H1 (cell line): ENCODE measurements at regions not wholly inside any gene's neighbourhood (a gene's known extent, or its start where the extent isn't known, plus 50 kb on each side); places are given as distances from the start of the nearest gene placed in this dataset.

Experiments used
- CTCF ChIA-PET: fragments of 300-600 bp; sonication (Branson Sonifier 250); formaldehyde crosslinking; loops from one replicate; lab custom pipeline; 2021; ENCODE audit not compliant: partially characterized antibody; lab: Charles Lee
- POLR2A ChIA-PET: fragments of 300-600 bp; sonication (Branson Sonifier 250); formaldehyde crosslinking; loops from one replicate; lab custom pipeline; 2021; ENCODE audit warnings: inconsistent platforms; ENCODE audit not compliant: partially characterized antibody; lab: Charles Lee
- DNase-seq, 2 experiments: peaks; one replicate each; pipeline versions ENCODE4 v3.0.0 to v3.0.0-alpha.2; 2010 to 2022; ENCODE audit warnings: low spot score in 2 of 2, low read depth in 1 of 2, mixed read lengths in 1 of 2
- FAIRE-seq: peaks from 2 replicates; lab custom pipeline; 2011; peaks lifted over from hg19 to GRCh38; lab: Jason Lieb, UNC
- H2AFZ ChIP-seq: 2 replicates; pipeline ENCODE4 v1.8.1; 2012; ENCODE audit warnings: low read length, inconsistent platforms
- H2AK5ac ChIP-seq: 2 replicates; pipeline ENCODE4 v1.6.1; 2013; ENCODE audit warnings: low read depth, low read length
- H2BK120ac ChIP-seq: replicated peaks from 2 replicates; pipeline ENCODE3; 2013; ENCODE audit warnings: low read depth, low read length, inconsistent platforms
- H2BK12ac ChIP-seq: 2 replicates; pipeline ENCODE4 v1.6.1; 2013; ENCODE audit warnings: low read depth, low read length
- H2BK15ac ChIP-seq: 2 replicates; pipeline ENCODE4 v1.6.1; 2013; ENCODE audit warnings: low read length
- H2BK20ac ChIP-seq: 2 replicates; pipeline ENCODE4 v1.6.1; 2013; ENCODE audit warnings: low read length
- H2BK5ac ChIP-seq: 2 replicates; pipeline ENCODE4 v1.6.1; 2013; ENCODE audit warnings: low read depth, low read length
- H3K14ac ChIP-seq: 2 replicates; pipeline ENCODE4 v1.6.1; 2013; ENCODE audit warnings: inconsistent platforms; ENCODE audit not compliant: insufficient read length
- H3K18ac ChIP-seq: 2 replicates; pipeline ENCODE4 v1.6.1; 2013; ENCODE audit warnings: low read length; ENCODE audit errors: extremely low read depth
- H3K23ac ChIP-seq: 2 replicates; pipeline ENCODE4 v1.6.1; 2013; ENCODE audit warnings: inconsistent platforms; ENCODE audit not compliant: insufficient read length
- H3K23me2 ChIP-seq: 2 replicates; pipeline ENCODE4 v1.6.1; 2013; ENCODE audit warnings: low read depth, low read length
- H3K27ac ChIP-seq: 2 replicates; pipeline ENCODE4 v1.6.1; 2011; ENCODE audit warnings: low read depth, low read length, inconsistent platforms
- H3K27me3 ChIP-seq, 4 experiments: replicated peaks in 1 of 4; 1 replicate in 1 of 4; 2 replicates in 3 of 4; pipeline versions ENCODE4 v1.6.1 to v1.8.1; 2011 to 2013; ENCODE audit warnings: low read length in 3 of 4, mild to moderate bottlenecking in 3 of 4, inconsistent platforms in 2 of 4, mixed read lengths in 2 of 4, moderate library complexity in 1 of 4; ENCODE audit not compliant: control insufficient read depth in 3 of 4, insufficient read depth in 3 of 4; ENCODE audit errors: extremely low read depth in 1 of 4
- H3K36me3 ChIP-seq, 4 experiments: 2 replicates each; pipeline versions ENCODE4 v1.6.1 to v1.8.1; 2011 to 2013; ENCODE audit warnings: mild to moderate bottlenecking in 4 of 4, low read length in 3 of 4, moderate library complexity in 2 of 4, control low read depth in 1 of 4, inconsistent platforms in 1 of 4; ENCODE audit not compliant: insufficient read depth in 4 of 4, control insufficient read depth in 2 of 4
- H3K4ac ChIP-seq: replicated peaks from 2 replicates; pipeline ENCODE3; 2013; ENCODE audit warnings: low read length, low read depth, mixed read lengths, inconsistent platforms; ENCODE audit not compliant: insufficient read length
- H3K4me1 ChIP-seq, 4 experiments: replicated peaks in 1 of 4; 1 replicate in 1 of 4; 2 replicates in 3 of 4; pipeline versions ENCODE4 v1.6.1 to v1.8.1; 2011 to 2013; ENCODE audit warnings: low read length in 3 of 4, inconsistent platforms in 2 of 4, mixed read lengths in 1 of 4; ENCODE audit not compliant: insufficient read depth in 4 of 4, control insufficient read depth in 3 of 4
- H3K4me2 ChIP-seq, 2 experiments: 2 replicates each; pipeline versions ENCODE4 v1.6.1 to v1.8.1; 2011 to 2013; ENCODE audit warnings: low read depth in 2 of 2, low read length in 2 of 2, control low read depth in 1 of 2, inconsistent platforms in 1 of 2, mild to moderate bottlenecking in 1 of 2; ENCODE audit not compliant: insufficient read depth in 1 of 2
- H3K4me3 ChIP-seq, 4 experiments: fragments of 200-600, 300-600 bp in 1 of 4; sonication (generic), shearing (Covaris generic), sonication (Bioruptor Twin) in 1 of 4; 2 replicates each; pipeline versions ENCODE4 v1.5.1 to v1.8.1; 2011 to 2016; ENCODE audit warnings: low read length in 4 of 4, low read depth in 3 of 4, control low read depth in 2 of 4, inconsistent platforms in 2 of 4, mild to moderate bottlenecking in 2 of 4, mixed read lengths in 1 of 4, moderate library complexity in 1 of 4; ENCODE audit not compliant: insufficient read depth in 2 of 4; ENCODE audit errors: extremely low read depth in 1 of 4
- H3K56ac ChIP-seq: replicated peaks from 2 replicates; pipeline ENCODE3; 2013; ENCODE audit warnings: low read depth, mild to moderate bottlenecking, mixed read lengths, low read length, inconsistent platforms; ENCODE audit not compliant: insufficient read length
- H3K79me1 ChIP-seq: 2 replicates; pipeline ENCODE4 v1.6.1; 2013; ENCODE audit warnings: low read depth, low read length, control low read depth
- H3K79me2 ChIP-seq, 2 experiments: 2 replicates each; pipeline versions ENCODE4 v1.6.1 to v1.8.1; 2012 to 2013; ENCODE audit warnings: low read length in 2 of 2, mild to moderate bottlenecking in 2 of 2, inconsistent platforms in 1 of 2; ENCODE audit not compliant: insufficient read depth in 2 of 2, control insufficient read depth in 1 of 2
- H3K9ac ChIP-seq, 4 experiments: replicated peaks in 1 of 4; 1 replicate in 1 of 4; 2 replicates in 3 of 4; pipeline versions ENCODE4 v1.6.1 to v1.8.1; 2011 to 2013; ENCODE audit warnings: low read depth in 3 of 4, low read length in 3 of 4, control low read depth in 2 of 4, mild to moderate bottlenecking in 2 of 4, moderate library complexity in 2 of 4, inconsistent platforms in 1 of 4; ENCODE audit errors: extremely low read depth in 1 of 4
- H3K9me3 ChIP-seq, 2 experiments: 2 replicates each; pipeline versions ENCODE4 v1.6.1 to v1.8.1; 2012 to 2013; ENCODE audit warnings: mild to moderate bottlenecking in 2 of 2, moderate library complexity in 2 of 2, control low read depth in 1 of 2, inconsistent platforms in 1 of 2, low read depth in 1 of 2, low read length in 1 of 2, mixed read lengths in 1 of 2; ENCODE audit not compliant: insufficient read depth in 2 of 2
- H4K20me1 ChIP-seq, 2 experiments: replicated peaks in 1 of 2; 2 replicates each; pipeline versions ENCODE3 to v1.8.1; 2011 to 2013; ENCODE audit warnings: inconsistent platforms in 2 of 2, low read length in 2 of 2, mild to moderate bottlenecking in 1 of 2; ENCODE audit not compliant: insufficient read depth in 2 of 2, control insufficient read depth in 1 of 2
- H4K5ac ChIP-seq: 2 replicates; pipeline ENCODE4 v1.6.1; 2013; ENCODE audit warnings: low read length, low read depth, mixed read lengths, inconsistent platforms; ENCODE audit not compliant: insufficient read length
- H4K8ac ChIP-seq: 2 replicates; pipeline ENCODE4 v1.8.0; 2013; ENCODE audit warnings: mild to moderate bottlenecking, moderate library complexity, low read length, inconsistent platforms; ENCODE audit not compliant: insufficient read depth; ENCODE audit errors: extremely low read depth
- H4K91ac ChIP-seq: replicated peaks from 2 replicates; pipeline ENCODE3; 2013; ENCODE audit warnings: low read length, mixed read lengths, inconsistent platforms; ENCODE audit not compliant: insufficient read length
- NRF1 ChIP-seq: IDR thresholded peaks from 2 replicates; pipeline ENCODE4 v1.6.1; 2011; ENCODE audit warnings: mild to moderate bottlenecking, low read depth, low read length, improper control_type of control experiment
- PHF8 ChIP-seq: fragments of 200-600 bp; sonication (generic); conservative IDR thresholded peaks from 2 replicates; pipeline ENCODE4 v1.7.1; 2012; ENCODE audit warnings: low read depth, mild to moderate bottlenecking, inconsistent platforms, low read length, moderate library complexity
- WGBS, 2 experiments: shearing (Covaris generic) in 1 of 2; methylation state at CpG; one replicate each; pipeline versions ENCODE4 v1.1.6 to v1.1.7; 2013 to 2015; ENCODE audit warnings: low lambda C conversion rate in 2 of 2, mixed read lengths in 2 of 2, inconsistent platforms in 1 of 2, low coverage in 1 of 2, missing lambda C conversion rate in 1 of 2; ENCODE audit not compliant: insufficient replicate concordance in 2 of 2, insufficient coverage in 1 of 2, insufficient read length in 1 of 2; ENCODE audit errors: extremely low coverage in 1 of 2, missing lambda C conversion rate in 1 of 2; 5-methylcytosine and 5-hydroxymethylcytosine counted together

GRCh38 chr22:49006207-49007012 lies 821.3 kb downstream of the BRD1 start:
- POLR2A ChIA-PET: no interaction called here
- Histone ChIP-seq H3K27ac (no peak overlapping the region), H4K91ac (no peak overlapping the region), H3K18ac (peak overlapping the region; percentile 60; the same call in 1 of the 2 replicates), H3K4me1 (no peaks in the 10 kb centered on the region), H3K4ac (no peak overlapping the region), H4K20me1 (no peaks in the 10 kb centered on the region), H3K23ac (no peak overlapping the region), H3K9ac (no peak overlapping the region), H2BK5ac (no peak overlapping the region), H2BK20ac (no peak overlapping the region), H4K8ac (no peak overlapping the region), H2AFZ (no peak overlapping the region), H2BK120ac (no peak overlapping the region), H3K56ac (no peak overlapping the region), H3K23me2 (no peaks in the 10 kb centered on the region), H2BK12ac (no peak overlapping the region), H2BK15ac (no peak overlapping the region), H3K4me2 (no peak overlapping the region), H3K36me3 (no peaks in the 10 kb centered on the region), H2AK5ac (no peak overlapping the region)
- FAIRE-seq (no peak), DNase-seq (peak in 1 of 2 experiments; percentile 23)
- WGBS, 2 experiments: 92% methylated on average over 10 of the region's 11 CpGs; no CpG with 5 or more reads in 1 of the 2 experiments
- TF ChIP-seq PHF8: no peak
- TF ChIP-seq NRF1: no peak
- TF ChIP-seq, all 59 proteins: peak for 0
- Histone ChIP-seq H3K14ac (no peak overlapping the region), H4K5ac (no peak overlapping the region), H3K27me3 (peaks cover 0 to 2% (median 0%) of the 10 kb centered on the region in 4 experiments; a peak in 1 of 7 replicates), H3K4me3 (no peak overlapping the region), H3K9me3 (peaks cover 3 to 4% of the 10 kb centered on the region in 2 experiments; a peak in 1 of 4 replicates), H3K79me2 (no peaks in the 10 kb centered on the region), H3K79me1 (no peaks in the 10 kb centered on the region; the same call in 1 of the 2 replicates)
- CTCF ChIA-PET: interaction anchor here (0.7 to 1.1 kb wide), 2 partner anchors 40 to 288 kb away, joined by 3 read pairs; no protein-coding TSS in a partner anchor
